ENCODE measurements at regions not wholly inside any gene's neighbourhood (a gene's known extent, or its start where the extent isn't known, plus 50 kb on each side); places are given as distances from the start of the nearest gene placed in this dataset.

GRCh38 chr18:35854095-35854494 lies 118.4 kb upstream of the RMP24 start:
- no peak for TF ChIP-seq HDAC2 (IDR thresholded peaks at IDR 0.05)
- TF ChIP-seq YY1 (IDR thresholded peaks at IDR 0.05; ENCODE audit: low read depth, low read length), result no peak
- no peak for TF ChIP-seq EZH2 (IDR thresholded peaks at IDR 0.05; ENCODE audit: borderline replicate concordance, control insufficient read depth, low read depth, low read length)
- TF ChIP-seq NR2C1 (IDR thresholded peaks at IDR 0.05), result no peak
- no peak for TF ChIP-seq CTCF (IDR thresholded peaks at IDR 0.05 in 2 of 3, conservative IDR thresholded peaks at IDR 0.05 in 1 of 3; ENCODE audit: control insufficient read depth in 2 of 3, extremely low read depth in 1 of 3, insufficient read depth in 1 of 3, low read depth in 3 of 3, low read length in 3 of 3)
- TF ChIP-seq BACH1 (IDR thresholded peaks at IDR 0.05; ENCODE audit: borderline replicate concordance), result no peak
- no peak for TF ChIP-seq CREB1 (IDR thresholded peaks at IDR 0.05; ENCODE audit: low read depth)
